ENCODE measurements at regions not wholly inside any gene's neighbourhood (a gene's known extent, or its start where the extent isn't known, plus 50 kb on each side); places are given as distances from the start of the nearest gene placed in this dataset.

- Histone ChIP-seq H3K9ac (ENCODE audit: insufficient read depth, low read length, poor library complexity, severe bottlenecking) (no peak overlapping the region), H3K27me3 (ENCODE audit: control insufficient read depth in 2 of 2, insufficient read depth in 2 of 2, low read length in 2 of 2) (no peaks in the 10 kb centered on the region), H3K79me2 (ENCODE audit: insufficient read depth, low read length) (no peaks in the 10 kb centered on the region), H2AFZ (ENCODE audit: insufficient read depth, low read depth, low read length, poor library complexity, severe bottlenecking) (no peak overlapping the region), H3K9me3 (replicated peaks in 1 of 2; ENCODE audit: control insufficient read depth in 1 of 2, insufficient read depth in 1 of 2, low read length in 2 of 2) (no peaks in the 10 kb centered on the region), H3K4me3 (replicated peaks in 1 of 3; ENCODE audit: low read depth in 2 of 3, low read length in 3 of 3) (no peak overlapping the region), H3K4me2 (replicated peaks; ENCODE audit: extremely low read depth, low read length, poor library complexity, severe bottlenecking) (no peak overlapping the region), H3K36me3 (replicated peaks in 1 of 2; ENCODE audit: control insufficient read depth in 1 of 2, insufficient read depth in 2 of 2, low read length in 2 of 2) (no peaks in the 10 kb centered on the region), H4K20me1 (ENCODE audit: insufficient read depth, low read length) (no peaks in the 10 kb centered on the region), H3K4me1 (ENCODE audit: control insufficient read depth in 1 of 2, insufficient read depth in 2 of 2, low read length in 2 of 2) (no peaks in the 10 kb centered on the region), H3K27ac (ENCODE audit: low read depth in 1 of 2, low read length in 2 of 2) (no peak overlapping the region)
- Mint-ChIP-seq H3K27ac (no peak overlapping the region), H3K27me3 (ENCODE audit: low read depth in 3 of 3) (peaks cover 0 to 2% (median 1%) of the 10 kb centered on the region in 3 donors), H3K4me3 (no peak overlapping the region), H3K4me1 (no peaks in the 10 kb centered on the region), H3K9me3 (no peaks in the 10 kb centered on the region), H3K36me3 (no peaks in the 10 kb centered on the region)
- intact Hi-C loops (cut with micrococcal nuclease), result no loop called here
- no peak for TF ChIP-seq CTCF (IDR thresholded peaks at IDR 0.05)
- 94% methylated on average over 14 of the region's 20 CpGs for WGBS (ENCODE audit: insufficient coverage)
- no peak for DNase-seq
These were observed 62.1 kb upstream of the GPC1 start for GRCh38 chr2:240373289-240373885.

GRCh38 chr2:240374085-240374907, 61.2 kb upstream of the GPC1 start:
- no peaks in the 10 kb centered on the region for H3K4me1 Mint-ChIP-seq
- TF ChIP-seq CTCF (IDR thresholded peaks at IDR 0.05), result no peak
- no peaks in the 10 kb centered on the region for H3K9me3 Mint-ChIP-seq
- H3K79me2 ChIP-seq (ENCODE audit: insufficient read depth, low read length), result no peaks in the 10 kb centered on the region
- no peaks in the 10 kb centered on the region for H3K4me1 ChIP-seq (ENCODE audit: control insufficient read depth in 1 of 2, insufficient read depth in 2 of 2, low read length in 2 of 2)
- peaks cover 0 to 2% (median 2%) of the 10 kb centered on the region in 3 donors for H3K27me3 Mint-ChIP-seq (ENCODE audit: low read depth in 3 of 3)
- no peak overlapping the region for H3K27ac Mint-ChIP-seq
- no peak overlapping the region for H3K4me2 ChIP-seq (replicated peaks; ENCODE audit: extremely low read depth, low read length, poor library complexity, severe bottlenecking)
- WGBS (ENCODE audit: insufficient coverage), result 92% methylated on average over 17 of the region's 22 CpGs
- H3K9ac ChIP-seq (ENCODE audit: insufficient read depth, low read length, poor library complexity, severe bottlenecking), result no peak overlapping the region
- no peaks in the 10 kb centered on the region for H3K36me3 ChIP-seq (replicated peaks in 1 of 2; ENCODE audit: control insufficient read depth in 1 of 2, insufficient read depth in 2 of 2, low read length in 2 of 2)
- no peaks in the 10 kb centered on the region for H3K36me3 Mint-ChIP-seq
- intact Hi-C loops (cut with micrococcal nuclease), result no loop called here
- no peak overlapping the region for H3K4me3 Mint-ChIP-seq
- H3K27me3 ChIP-seq (ENCODE audit: control insufficient read depth in 2 of 2, insufficient read depth in 2 of 2, low read length in 2 of 2), result no peaks in the 10 kb centered on the region
- DNase-seq, result no peak
- H3K9me3 ChIP-seq (replicated peaks in 1 of 2; ENCODE audit: control insufficient read depth in 1 of 2, insufficient read depth in 1 of 2, low read length in 2 of 2), result no peaks in the 10 kb centered on the region
- no peaks in the 10 kb centered on the region for H4K20me1 ChIP-seq (ENCODE audit: insufficient read depth, low read length)
- no peak overlapping the region for H3K4me3 ChIP-seq (replicated peaks in 1 of 3; ENCODE audit: low read depth in 2 of 3, low read length in 3 of 3)
- no peak overlapping the region for H3K27ac ChIP-seq (ENCODE audit: low read depth in 1 of 2, low read length in 2 of 2)
- no peak overlapping the region for H2AFZ ChIP-seq (ENCODE audit: insufficient read depth, low read depth, low read length, poor library complexity, severe bottlenecking)

All from CD14-positive monocyte (primary cell).